Activated CD8-positive, alpha-beta memory T cell treated with anti-CD3 and anti-CD28 coated beads, Interleukin-2, amount 50 U/mL, for 4 hours (primary cell): ENCODE measurements at regions not wholly inside any gene's neighbourhood (a gene's known extent, or its start where the extent isn't known, plus 50 kb on each side); places are given as distances from the start of the nearest gene placed in this dataset.

Experiments used
- DNase-seq: peaks from one replicate; pipeline ENCODE4 v3.0.0-alpha.2; 2020

DNA sequence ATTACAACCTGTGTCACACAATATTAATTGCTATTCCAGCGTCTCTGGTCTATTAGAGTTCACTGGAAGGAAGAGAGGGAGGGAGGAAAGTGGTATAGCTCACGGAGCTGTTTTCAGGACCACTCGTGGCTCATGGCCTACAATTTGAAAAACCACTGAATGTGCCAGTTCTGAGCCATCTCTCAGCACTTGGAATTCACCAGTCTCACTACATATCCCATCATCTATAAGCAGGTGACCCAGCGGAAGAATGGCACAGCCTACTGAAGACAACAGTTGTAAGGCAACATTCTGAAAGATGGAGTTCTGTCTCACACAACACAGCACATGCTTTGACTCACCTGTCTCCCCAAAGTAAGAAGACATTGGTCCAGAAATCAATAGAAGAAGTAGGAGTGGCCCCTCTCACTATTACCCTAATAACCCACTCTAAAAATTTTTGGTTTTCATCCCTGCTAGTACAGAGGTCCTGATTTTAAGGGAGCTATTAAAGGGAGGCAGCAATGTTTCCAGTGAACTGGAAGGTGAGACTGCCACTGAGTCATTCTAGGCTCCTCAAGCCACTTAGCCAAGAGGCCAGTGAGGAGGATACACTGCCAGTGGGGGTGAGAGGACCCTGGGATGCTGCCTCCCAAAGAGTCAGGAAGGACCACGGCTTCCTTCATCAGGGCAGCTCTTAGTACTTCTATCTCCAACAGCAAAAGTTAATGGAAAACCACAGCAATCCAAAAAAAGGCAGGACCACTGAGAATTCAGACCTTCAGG is 50.0 kb upstream of the DOCK9 start:
- no peak for DNase-seq

DNA sequence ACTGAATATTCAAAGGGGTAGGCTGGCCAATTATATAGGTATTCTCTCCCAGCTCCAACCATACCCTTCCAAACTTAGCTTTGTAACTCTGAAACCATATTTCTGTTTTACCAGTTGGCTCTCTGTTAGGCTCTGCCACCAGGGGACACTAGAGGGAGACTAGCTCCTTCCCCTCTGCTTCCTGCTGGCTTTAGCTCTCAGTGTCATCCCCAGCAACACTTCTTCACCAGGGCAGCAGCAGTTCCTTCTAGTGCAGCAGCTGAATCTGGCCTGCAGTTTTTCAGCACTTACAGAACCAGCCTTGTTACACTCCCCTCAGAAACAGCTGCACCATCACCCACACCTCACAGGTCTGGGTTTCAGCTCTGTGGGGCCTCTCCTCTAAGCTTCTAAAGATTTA is 51.0 kb upstream of the DOCK9 start:
- peak; percentile 28 for DNase-seq

DNA sequence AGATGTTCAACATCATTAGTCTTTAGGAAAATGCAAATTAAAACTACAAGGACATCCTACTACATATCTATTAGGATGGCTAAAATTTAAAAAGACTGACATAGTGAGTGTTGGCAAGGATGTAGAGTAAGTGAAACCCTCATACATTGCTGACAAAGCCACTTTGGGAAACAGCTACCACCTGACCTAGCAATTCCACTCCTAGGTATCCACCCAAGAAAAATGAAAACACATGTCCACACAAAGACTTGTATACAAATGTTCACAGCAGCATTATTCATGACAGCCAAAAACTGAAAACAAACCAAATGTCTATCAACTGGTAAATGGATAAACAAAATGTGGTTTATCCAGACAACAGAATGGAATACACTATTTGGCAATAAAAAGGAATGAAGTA is 51.7 kb upstream of the DOCK9 start:
- DNase-seq, result no peak

DNA sequence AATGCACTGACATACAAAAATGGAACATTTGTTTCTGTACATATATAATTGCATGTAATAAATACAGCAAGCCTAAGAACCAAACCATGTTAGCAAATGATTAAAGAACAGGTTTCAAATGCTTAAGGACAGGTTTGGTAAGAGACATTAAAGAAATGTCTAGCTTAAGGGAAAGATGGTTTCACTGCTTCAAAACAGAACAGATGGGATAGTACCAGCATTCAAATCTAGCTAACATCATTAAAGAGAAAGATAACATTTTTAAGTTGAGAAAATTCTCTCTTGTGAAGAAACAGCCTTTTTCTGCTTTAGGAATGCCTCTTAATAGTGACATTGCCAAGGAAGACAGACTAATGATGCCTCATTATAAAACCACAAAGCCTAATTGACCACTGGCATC is 52.5 kb upstream of the DOCK9 start:
- no peak for DNase-seq

DNA sequence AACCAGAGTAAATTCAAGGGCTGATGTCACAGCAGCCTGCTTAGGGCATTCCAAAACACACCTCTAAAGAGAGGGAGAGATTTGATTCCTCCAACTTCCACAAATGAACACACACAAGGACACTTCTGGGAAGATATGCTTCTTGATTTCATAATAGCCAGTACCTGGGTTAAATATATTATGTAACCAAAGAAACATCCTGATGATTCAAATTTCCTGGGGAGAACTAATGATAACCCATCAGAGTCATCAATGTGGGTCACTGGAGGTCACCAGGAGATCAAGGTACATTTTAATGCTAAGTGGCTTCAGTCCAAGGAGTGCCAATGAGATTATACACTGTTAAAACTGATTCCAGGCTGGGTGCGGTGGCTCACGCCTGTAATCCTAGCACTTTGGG is 54.0 kb upstream of the DOCK9 start:
- DNase-seq, result no peak

DNA sequence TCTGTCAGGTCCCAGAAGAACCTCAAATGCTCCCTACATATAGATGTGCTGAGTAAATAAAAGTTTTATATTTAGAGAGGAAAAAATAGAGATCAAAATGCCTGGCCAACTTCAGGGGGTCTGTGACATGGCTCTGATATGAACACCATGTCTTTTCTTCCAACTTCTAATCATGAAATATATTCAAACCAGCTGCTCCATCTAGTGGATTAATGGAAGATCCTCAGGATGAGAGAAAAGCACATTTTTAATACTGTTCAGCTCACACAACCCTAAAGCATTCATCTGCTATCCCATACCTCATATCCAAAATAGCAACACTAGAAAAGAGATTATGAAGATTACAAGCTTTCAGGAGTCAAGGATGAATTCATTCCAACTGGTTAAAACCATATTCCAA is 56.0 kb upstream of the DOCK9 start:
- no peak for DNase-seq

DNA sequence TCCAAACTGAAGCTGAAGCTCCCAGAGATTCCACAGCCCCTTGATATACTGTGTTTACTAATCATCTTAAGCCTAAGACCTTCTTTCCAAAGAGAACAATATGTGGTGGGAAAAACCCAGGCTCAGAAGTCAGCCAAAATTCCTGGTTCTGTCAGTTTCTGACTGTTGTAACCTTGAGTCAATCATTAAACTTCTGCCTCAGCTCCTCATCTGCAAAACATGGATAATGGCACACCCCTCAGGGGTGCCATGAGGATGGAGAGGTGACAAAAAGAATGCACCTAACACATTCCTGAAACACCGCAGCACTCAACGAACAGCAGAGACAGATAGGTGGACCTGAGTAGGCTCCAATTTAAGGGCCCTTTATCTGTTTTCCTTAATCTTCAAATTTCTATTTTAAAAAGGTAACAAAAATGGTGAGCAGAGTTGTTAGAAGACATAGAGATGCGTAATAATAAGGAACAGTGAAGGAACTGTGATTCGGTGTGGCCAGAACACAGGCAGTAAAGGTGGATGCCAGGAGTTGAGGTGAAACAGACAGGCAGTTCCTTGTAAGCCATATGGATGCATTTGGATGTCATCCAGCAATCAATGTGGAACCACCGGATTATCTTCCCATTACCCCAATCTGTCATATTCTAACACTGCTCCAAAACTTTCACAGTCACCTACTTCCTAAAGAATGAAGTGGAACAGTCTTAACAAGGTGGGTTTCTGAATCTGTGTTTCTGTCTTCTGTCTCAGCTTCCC is 56.6 kb upstream of the DOCK9 start:
- no peak for DNase-seq

DNA sequence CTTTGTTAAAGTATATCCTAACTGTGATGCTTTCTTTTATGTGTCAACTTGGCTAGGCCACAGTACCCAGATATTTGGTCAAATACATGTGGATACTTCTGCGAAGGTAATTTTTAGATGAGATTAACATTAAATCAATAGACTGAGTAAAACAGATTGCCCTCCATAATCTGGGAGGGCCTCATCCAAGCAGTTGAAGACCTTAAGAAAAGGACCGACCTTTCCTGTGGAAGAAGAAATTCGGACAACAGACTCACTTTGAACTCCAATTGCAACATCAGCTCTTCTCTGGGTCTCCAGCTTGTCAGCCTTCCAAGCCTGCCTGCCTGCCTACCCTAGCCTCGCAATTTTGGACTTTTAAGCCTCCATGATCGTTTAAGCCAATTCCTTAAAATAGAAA is 57.9 kb upstream of the DOCK9 start:
- no peak for DNase-seq

DNA sequence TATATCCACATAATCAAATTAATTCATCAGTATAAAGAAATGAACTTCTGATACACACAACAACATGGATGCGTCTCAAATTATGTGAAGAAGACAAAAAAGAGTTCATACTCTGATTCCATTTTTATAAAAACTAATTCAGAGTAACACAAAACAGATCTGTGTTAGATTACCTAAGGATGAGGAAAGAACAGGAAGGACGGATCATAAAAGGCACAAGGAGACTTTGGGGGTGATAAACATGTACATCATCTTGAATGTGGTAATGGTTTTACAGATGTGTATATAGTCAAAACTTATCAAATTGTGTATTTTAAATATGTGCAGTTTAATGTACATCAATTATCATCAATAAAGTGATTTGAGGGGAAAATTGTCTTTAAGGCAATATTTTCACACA is 59.9 kb upstream of the DOCK9 start:
- no peak for DNase-seq

DNA sequence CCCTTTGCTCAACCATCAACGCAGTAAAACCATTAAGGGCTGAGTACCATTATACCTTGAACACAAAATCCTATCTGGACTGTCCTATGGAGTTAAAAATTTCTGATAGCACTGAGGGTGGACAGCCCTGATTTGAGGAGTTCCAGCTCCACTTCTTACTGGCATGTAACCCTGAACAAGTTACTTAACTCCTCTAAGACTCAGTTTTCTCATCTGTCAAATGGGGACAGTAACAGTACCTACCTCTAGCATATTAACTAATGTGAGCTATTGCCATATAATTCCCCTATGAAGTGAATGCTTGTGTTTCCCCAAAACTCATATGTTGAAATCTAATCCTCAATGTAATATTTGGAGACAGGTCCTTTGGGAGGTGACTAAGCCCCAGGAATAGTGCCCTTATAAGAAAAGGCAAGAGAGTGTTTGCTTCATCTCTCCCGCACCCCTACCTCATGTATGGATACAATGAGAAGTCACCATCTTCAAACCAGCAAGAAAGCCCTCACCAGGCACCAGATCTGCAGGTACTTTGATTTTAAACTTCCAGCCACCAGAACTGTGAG is 61.9 kb upstream of the DOCK9 start:
- no peak for DNase-seq

DNA sequence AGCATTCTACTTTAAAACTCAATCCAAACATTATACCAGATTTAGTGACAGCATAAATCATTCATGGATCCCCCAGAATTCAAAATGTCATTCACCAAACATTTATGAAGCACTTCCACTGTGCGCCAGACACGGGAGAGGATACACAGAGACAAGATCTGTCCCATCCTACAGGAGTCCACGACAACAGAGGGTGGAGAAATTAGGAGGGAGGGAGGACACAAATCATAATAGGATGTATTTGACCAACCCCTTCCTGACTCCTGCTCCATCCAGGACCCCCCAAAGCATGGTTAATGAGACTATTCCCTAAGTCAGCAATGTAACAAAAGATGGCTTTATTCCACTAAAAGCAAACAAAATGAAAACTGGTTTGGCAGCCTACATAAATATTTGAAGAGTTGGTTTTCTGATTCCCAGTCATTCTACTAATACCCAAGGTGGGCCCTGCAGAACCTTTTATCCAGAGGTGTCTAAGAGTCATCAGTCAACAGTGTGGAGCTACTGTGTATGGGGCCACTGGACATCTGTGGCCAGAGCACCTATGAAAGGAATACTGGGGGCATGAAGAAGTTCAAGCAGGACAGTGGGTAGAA is 62.8 kb upstream of the DOCK9 start:
- DNase-seq, result no peak

DNA sequence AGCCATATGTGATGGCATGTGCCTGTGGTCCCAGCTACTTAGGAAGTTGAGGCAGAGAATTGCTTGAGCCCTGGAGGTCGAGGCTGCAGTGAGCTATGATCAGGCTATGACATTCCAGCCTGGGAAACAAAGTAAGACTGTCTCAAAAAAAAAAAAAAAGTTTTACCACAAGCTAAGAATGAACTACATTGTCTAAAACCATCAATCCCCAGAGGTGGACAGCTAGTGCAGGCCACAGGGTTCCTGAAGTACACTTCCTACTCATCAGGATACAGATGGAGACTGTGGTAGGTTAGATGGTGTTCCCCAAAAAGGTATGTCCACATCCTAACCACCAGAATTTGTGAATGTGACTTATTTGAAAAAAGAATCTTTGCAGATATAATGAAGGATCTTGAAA is 63.5 kb upstream of the DOCK9 start:
- no peak for DNase-seq

DNA sequence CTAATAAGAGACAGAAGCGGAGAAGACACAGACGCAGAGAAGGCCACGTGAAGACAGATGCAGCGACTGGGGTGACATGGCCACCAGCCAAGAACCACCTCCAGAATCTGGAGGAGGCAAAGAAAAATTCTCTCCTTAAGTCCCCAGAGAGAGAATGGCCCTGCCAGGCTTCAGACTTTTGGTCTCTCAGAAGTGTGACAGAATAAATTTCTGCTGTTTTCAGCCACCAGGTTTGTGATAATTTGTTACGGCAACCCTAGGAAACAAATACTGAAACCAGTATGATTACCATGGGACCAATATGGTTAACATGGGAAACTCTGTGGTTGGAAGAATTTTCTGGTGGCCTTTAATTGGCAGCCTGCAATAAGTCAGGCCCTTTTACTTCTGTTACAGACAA is 63.9 kb upstream of the DOCK9 start:
- DNase-seq, result no peak

DNA sequence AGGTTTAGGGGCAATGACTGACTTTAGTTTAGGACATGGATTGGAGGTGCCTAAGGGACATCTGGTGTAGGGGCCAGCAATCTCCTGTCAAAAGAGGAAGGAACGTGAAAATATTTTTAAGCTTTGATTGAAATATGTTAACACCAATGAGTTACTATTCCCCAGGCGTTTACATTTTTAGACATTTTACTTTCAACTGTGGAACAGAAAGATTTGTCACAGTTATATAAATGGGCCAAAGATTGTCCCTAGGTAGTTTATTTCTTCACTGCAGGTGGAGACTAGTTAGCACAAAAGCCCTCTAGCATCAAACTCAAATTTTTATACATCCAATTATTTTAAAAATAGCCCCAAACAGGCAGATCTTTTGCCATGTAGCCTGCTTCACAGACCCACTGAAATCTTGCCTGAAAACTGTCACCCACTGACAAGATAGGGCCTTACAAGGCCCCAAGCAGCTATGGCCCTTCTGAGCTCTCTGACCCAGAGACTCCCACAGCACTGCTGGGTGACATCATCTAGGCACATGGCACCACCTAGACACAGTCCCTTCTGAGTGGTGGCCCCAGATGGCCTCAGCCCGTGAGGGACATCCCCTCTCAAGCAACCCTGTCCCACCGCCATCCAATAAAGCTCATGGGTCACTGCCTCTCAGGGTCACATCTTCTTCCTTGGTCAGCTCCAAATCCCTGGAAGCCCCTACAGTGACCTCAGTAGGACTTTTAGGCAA is 64.8 kb upstream of the DOCK9 start:
- no peak for DNase-seq

DNA sequence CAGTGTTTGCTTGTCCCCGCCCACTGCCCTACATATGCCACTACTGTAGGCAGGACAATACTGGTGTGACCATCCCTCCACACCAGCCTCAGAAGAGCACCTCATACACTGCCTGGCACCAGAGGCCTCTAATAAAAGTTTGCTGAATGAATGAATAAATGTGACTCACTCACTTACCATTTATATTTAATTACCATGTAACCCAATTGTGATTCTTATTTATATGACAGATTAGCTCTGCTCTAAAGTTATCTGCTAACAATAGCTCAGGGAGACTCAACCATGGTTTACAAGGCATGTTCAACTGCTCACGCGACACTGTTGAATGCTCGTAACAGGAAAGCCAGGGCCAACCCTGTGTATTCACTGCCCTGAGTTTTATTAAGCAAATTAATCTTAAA is 66.0 kb upstream of the DOCK9 start:
- no peak for DNase-seq

DNA sequence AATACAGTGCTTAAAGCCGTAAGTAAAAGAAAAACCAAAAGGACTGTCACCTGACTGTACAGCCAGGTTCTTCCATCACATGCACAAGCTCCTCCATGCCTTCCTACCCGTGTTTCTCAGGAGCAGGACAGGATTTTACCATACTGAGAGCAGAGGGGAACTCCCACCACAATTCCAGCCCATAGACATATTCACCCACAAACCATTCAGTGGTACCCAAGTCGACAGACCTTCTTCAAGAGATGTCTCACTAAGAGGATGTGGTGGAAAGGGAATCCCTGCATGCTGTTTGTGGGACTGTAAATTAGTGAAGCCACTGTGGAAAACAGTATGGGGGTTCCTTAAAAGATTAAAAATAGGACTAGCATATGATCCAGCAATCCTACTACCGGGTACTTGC is 66.9 kb upstream of the DOCK9 start:
- no peak for DNase-seq

DNA sequence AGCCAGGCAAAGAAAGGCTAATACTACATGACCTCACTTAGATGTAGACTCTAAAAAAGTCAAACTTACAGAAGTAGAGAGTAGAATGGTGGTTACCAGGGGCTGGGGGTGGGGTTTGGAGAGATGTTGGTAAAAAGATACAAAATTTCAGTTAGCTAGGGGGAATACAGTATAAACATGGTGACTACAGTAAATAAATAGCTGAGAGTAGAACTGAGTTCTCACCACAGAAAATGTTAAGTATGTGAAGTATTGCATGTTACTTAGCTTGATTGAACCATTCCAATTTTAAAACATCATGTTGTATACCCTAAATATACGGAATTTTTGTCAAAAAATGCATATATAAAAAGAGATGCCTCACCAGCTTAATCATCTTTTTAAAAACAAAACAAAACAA is 67.5 kb upstream of the DOCK9 start:
- DNase-seq, result no peak

DNA sequence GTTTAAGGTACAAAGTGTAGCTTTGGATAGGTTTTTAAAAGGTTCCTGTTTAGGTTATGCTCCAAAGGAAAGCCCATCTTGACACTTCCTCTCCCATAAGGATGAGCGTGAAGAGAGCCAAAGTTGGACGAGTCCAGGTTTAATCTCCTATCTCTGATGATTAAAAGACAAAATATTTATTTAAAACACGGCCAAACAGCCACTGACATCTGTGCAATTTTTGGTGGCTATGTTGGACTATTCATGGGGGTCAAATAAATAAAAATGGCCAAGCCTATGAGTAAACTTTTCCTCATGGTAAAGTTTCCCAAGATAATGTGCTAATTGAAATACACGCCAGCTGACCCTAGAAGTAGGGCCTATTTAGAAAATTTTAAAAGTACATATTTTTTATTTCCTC is 69.0 kb upstream of the DOCK9 start:
- DNase-seq, result no peak

DNA sequence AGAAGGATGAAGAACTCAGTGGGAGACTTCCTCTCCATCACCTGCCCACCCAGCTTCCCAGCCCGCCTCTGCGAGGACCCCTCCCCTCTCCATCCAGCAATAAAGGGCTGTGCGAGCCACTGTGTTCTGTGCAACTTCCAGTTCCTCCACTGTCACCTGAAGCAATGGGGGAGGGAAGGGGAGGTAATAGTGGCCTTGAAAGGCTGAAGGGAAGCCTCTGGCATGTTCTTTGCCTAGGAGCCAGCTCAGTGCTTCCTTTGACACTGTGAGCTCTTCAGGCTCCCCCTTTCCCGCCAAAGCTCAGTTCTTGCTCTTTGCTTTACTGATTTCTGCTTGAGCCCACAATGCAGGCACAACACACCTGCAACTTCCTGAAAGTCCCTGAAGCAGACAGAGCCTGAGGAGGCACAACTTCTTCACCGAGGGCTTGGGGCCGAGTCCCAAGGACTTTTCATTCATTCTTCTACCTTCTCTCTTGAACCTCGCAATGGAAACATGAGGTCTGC is 73.2 kb upstream of the DOCK9 start:
- no peak for DNase-seq

DNA sequence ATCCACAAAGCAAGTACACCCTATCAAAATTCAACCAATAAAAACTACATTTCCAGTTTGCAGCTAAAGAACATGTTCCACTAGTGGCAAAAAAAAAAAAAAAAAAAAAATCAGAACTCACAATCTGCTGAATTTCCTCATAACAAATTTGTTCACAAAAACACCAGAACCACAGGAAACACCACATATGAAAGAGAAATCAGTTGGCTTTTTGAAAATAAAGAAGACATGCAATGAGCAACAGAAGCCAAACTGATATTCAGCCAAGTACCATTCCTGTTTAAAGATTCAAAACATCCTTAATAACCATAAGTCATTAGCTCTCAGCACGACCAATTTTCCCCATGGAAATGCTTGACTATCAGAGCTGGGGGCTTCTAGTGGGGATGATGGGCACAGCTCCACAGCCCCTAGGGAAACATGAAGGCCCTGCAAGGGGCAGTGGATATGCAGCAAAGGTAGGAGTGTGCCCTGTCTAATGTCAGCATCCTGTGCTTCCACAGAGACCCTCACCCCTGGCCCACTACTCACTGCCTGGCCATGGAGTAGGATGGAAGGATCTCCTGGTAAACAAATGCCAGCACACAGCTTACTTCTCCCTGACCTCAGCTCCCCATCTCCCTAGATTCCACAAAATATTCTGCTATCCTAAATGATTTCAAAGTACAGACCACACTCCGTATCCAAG is 74.0 kb upstream of the DOCK9 start:
- DNase-seq, result no peak

DNA sequence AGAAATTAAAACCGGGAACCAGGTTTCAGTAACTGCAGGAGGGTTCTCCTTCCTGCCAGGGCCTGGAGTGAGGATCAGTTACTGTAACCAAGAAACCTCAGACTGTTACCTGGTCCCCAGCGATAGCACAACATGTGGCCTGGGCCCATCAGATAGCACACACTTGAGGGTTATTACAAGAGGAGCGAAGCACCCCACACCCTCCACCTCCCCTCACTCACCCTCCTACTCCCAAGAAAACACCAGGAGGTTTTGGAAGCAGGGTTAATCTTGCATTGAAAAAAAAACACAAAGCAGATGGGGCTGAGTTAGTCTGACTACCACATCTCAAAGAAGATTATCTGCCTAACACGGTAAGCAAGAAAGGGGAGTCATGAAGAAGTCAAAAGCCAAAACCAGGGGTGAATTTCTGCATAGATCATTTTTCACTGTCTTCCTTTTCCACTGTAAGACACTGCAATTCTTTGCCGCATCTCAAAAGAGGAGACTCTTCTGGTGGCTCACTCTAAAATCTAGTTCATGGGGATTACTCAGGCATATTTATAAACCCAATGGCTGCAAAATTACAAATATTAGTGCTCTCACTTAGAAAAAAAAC is 75.9 kb upstream of the DOCK9 start:
- no peak for DNase-seq

DNA sequence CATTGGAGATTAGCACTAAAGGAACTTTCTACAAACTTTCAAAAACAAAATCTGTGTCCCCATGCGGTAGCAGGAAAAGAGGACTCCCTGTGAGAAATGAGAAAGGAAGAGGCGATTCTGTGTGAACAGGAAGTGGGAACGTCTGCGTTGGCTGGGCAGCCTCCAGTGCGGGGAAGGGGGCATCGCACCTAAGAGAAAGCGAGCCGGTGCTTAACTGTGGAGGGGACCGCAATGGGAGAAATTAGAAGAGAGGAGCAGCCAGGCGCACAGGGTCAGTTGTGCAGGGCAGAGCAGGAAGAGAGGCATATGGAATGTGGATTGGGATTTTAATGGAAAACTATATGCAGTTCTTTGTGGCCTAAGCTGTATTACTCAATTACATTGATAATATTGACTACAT is 77.4 kb upstream of the DOCK9 start:
- DNase-seq, result no peak
